Gastroesophageal sphincter (tissue), 4 donors: ENCODE measurements at regions not wholly inside any gene's neighbourhood (a gene's known extent, or its start where the extent isn't known, plus 50 kb on each side); places are given as distances from the start of the nearest gene placed in this dataset.

Experiments used
- ATAC-seq: fragments of 150-250 bp; one replicate; pipeline ENCODE4 v1.9.1; 2016; ENCODE audit warnings: mild to moderate bottlenecking, moderate library complexity
- H3K27ac ChIP-seq, 4 donors: fragments of 200-600 bp; sonication (generic) in 3 of 4; 1 replicate in 3 of 4; 2 replicates in 1 of 4; pipeline ENCODE4 v1.5.1; 2016 to 2019
- H3K27me3 ChIP-seq: fragments of 200-600 bp; sonication (generic); one replicate; pipeline ENCODE4 v1.5.1; 2019
- H3K36me3 ChIP-seq, 2 donors: fragments of 200-600 bp; sonication (generic); one replicate each; pipeline ENCODE4 v1.5.1; 2019; ENCODE audit warnings: control low read depth in 1 of 2
- H3K4me1 ChIP-seq, 3 donors: fragments of 200-600 bp; sonication (generic); 1 replicate in 2 of 3; 2 replicates in 1 of 3; pipeline ENCODE4 v1.5.1; 2016 to 2019; ENCODE audit warnings: control low read depth in 2 of 3
- H3K4me3 ChIP-seq, 2 donors: fragments of 200-600 bp; sonication (generic); one replicate each; pipeline ENCODE4 v1.5.1; 2019; ENCODE audit warnings: mild to moderate bottlenecking in 1 of 2, moderate library complexity in 1 of 2
- H3K9me3 ChIP-seq, 3 donors: fragments of 200-600 bp; sonication (generic); one replicate each; pipeline ENCODE4 v1.5.1; 2017 to 2019; ENCODE audit warnings: control low read depth in 2 of 3
- EP300 ChIP-seq: sonication (generic); formaldehyde crosslinking; IDR thresholded peaks from one replicate; pipeline ENCODE4 v1.6.1; 2017; ENCODE audit warnings: antibody characterized with exemption, mild to moderate bottlenecking
- POLR2A ChIP-seq, 2 donors: fragments of 450-650 bp; IDR thresholded peaks; one replicate each; pipeline ENCODE4 v1.6.1; 2017; ENCODE audit warnings: antibody characterized with exemption in 2 of 2, mild to moderate bottlenecking in 2 of 2, moderate library complexity in 1 of 2
- POLR2AphosphoS5 ChIP-seq: sonication (generic); formaldehyde crosslinking; IDR thresholded peaks from one replicate; pipeline ENCODE4 v1.6.1; 2017; ENCODE audit warnings: antibody characterized with exemption
- WGBS, 2 donors: methylation state at CpG; one replicate each; pipeline ENCODE4 v1.1.5; 2018; ENCODE audit warnings: low coverage in 1 of 2; 5-methylcytosine and 5-hydroxymethylcytosine counted together
- TF ChIP-seq, protein P1 (sequence below), 4 experiments: fragments of 200-600 bp in 2 of 4; fragments of 450-650 bp in 2 of 4; sonication (generic) in 1 of 4; IDR thresholded peaks; one replicate each; pipeline ENCODE4 v1.5.1; 2017 to 2019; ENCODE audit warnings: antibody characterized with exemption in 4 of 4, mild to moderate bottlenecking in 2 of 4, moderate library complexity in 2 of 4

DNA sequence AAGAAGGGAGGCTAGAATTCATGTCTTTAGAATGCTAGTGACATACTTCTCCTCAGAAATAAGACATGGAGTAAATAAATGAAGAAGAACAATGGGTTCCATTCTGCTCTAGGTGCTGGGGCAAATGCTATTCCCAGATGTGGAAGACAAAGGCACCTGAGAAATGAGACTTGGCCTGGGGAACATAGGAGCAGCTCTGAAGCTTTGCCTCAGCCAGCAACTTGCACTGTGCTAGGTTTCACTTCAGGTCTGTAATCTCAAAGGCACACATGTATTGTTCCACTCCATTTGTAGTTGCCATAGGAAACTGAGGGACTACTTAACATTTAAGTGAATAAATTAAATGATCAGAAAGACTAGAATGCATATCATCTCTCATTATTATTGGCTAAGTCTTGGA lies 538.9 kb upstream of the REG3G start:
- Histone ChIP-seq H3K36me3 (no peaks in the 10 kb centered on the region), H3K4me1 (no peaks in the 10 kb centered on the region), H3K4me3 (no peak overlapping the region), H3K27me3 (no peaks in the 10 kb centered on the region), H3K27ac (no peak overlapping the region), H3K9me3 (no peaks in the 10 kb centered on the region)
- TF ChIP-seq, protein P1, sequence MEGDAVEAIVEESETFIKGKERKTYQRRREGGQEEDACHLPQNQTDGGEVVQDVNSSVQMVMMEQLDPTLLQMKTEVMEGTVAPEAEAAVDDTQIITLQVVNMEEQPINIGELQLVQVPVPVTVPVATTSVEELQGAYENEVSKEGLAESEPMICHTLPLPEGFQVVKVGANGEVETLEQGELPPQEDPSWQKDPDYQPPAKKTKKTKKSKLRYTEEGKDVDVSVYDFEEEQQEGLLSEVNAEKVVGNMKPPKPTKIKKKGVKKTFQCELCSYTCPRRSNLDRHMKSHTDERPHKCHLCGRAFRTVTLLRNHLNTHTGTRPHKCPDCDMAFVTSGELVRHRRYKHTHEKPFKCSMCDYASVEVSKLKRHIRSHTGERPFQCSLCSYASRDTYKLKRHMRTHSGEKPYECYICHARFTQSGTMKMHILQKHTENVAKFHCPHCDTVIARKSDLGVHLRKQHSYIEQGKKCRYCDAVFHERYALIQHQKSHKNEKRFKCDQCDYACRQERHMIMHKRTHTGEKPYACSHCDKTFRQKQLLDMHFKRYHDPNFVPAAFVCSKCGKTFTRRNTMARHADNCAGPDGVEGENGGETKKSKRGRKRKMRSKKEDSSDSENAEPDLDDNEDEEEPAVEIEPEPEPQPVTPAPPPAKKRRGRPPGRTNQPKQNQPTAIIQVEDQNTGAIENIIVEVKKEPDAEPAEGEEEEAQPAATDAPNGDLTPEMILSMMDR (IDR thresholded peaks at IDR 0.05) = no peak
- TF ChIP-seq POLR2A (IDR thresholded peaks at IDR 0.05) (no peak), POLR2AphosphoS5 (no peak), EP300 (no peak)
- no peak for ATAC-seq

DNA sequence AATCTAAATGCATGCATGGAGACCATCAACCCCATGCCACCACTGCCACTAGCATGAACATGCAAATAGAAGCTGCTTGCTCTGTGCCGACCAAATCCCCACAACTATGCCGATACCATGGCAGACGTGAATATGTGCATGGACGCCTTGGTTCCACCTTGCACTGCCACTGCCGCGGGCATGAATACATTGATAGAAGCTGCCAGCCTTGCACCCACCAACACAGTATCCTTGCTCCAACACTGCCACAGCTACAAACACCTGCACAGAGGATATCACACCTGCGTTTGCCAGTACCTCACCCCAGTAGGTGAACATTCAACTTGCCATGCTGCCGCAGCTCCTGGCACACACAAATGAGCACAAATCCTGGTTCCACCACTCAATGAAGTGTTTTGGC lies 527.4 kb upstream of the REG3G start:
- no peak for ATAC-seq
- WGBS, 2 donors = 86% methylated on average over 5 of the region's 8 CpGs; no CpG with 5 or more reads in 1 of the 2 donors
- no peak for TF ChIP-seq POLR2AphosphoS5
- TF ChIP-seq, protein P1 (IDR thresholded peaks at IDR 0.05) = no peak
- TF ChIP-seq POLR2A (IDR thresholded peaks at IDR 0.05) = no peak
- no peak for TF ChIP-seq EP300

DNA sequence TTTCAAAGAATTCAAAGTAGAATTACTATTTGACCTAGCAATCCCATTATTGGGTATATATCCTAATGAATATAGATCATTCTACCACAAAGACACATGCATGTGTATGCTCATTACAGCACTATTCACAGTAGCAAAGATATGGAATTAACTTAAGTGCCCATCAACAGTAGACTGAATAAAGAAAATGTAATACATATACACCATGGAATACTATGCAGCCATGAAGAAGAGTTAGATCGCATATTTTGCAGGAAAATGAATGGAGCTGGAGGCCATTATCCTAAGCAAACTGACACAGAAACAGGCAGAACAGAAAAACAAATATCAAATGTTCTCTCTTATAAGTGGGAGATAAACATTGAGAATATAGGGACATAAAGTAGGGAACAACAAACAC lies 519.2 kb upstream of the REG3G start:
- Histone ChIP-seq H3K9me3 (peaks cover 0 to 7% (median 0%) of the 10 kb centered on the region in 3 donors), H3K4me1 (no peaks in the 10 kb centered on the region), H3K27me3 (no peaks in the 10 kb centered on the region), H3K27ac (no peak overlapping the region), H3K36me3 (no peaks in the 10 kb centered on the region), H3K4me3 (no peak overlapping the region)
- TF ChIP-seq POLR2AphosphoS5 (no peak), EP300 (no peak), POLR2A (IDR thresholded peaks at IDR 0.05) (no peak)
- TF ChIP-seq, protein P1 (IDR thresholded peaks at IDR 0.05) = no peak
- WGBS, 2 donors = 100% methylated on average over 1 of the region's 1 CpG; no CpG with 5 or more reads in 1 of the 2 donors
- no peak for ATAC-seq

More for the DNA sequence above, 527.4 kb upstream of the REG3G start:
- Histone ChIP-seq H3K9me3 (no peaks in the 10 kb centered on the region), H3K4me3 (no peak overlapping the region), H3K27ac (no peak overlapping the region), H3K4me1 (no peaks in the 10 kb centered on the region), H3K27me3 (no peaks in the 10 kb centered on the region), H3K36me3 (no peaks in the 10 kb centered on the region)

DNA sequence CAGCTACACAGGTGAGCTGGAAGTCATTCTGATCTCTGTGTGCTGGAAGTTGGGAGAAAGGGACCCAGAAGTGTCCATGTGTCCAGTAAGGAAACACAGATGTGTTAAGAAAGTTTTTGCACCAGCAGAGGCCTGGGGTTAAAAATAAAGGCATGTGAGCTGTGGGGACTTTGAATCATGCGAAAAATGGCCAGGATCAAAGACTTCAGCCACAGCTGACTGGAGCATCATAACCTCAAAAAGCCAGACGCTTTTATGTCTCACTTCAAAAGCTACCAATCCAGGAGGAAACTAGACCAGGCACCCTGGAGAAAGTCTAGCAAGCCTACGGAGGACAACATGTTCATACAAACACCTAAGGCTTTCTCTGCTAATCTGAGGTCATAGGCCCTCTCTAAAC lies 503.6 kb upstream of the REG3G start:
- Histone ChIP-seq H3K9me3 (no peaks in the 10 kb centered on the region), H3K4me3 (no peak overlapping the region), H3K36me3 (no peaks in the 10 kb centered on the region), H3K4me1 (no peaks in the 10 kb centered on the region), H3K27ac (no peak overlapping the region), H3K27me3 (no peaks in the 10 kb centered on the region)
- no peak for TF ChIP-seq POLR2AphosphoS5
- TF ChIP-seq EP300 = no peak
- TF ChIP-seq, protein P1 (IDR thresholded peaks at IDR 0.05) = no peak
- no peak for TF ChIP-seq POLR2A (IDR thresholded peaks at IDR 0.05)
- ATAC-seq = no peak
- WGBS, 2 donors = 84 to 100% methylated on average over 1 to 3 of the region's 3 CpGs

DNA sequence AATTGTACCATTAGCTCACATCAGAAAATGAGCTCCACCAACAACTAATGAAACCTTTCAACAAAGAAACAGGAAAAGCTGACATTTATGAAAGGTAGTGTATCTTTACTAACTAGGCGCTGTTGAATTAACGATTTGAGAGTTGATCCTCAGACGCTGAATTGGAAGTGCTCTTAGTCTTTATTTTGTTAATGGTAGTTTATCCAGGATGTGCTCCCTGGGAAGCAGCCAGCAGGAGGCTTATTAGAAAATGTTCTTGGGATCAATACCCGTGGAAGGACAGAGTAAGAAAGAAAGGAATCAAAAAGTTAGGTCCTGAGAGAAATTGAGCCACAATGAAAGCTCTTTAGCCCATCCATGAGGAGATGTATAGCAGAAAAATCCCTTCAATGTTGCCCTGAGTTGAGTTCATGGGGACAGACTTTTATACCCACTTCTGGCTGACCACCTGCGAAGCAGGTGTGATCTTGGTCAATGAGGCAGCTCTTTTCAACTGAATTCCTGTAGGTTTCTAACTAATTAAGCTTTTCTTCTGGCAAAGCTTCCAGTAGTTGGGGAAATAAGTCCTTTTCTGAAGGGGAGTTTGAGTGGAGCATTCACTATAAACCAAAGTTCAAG lies 492.6 kb upstream of the REG3G start:
- Histone ChIP-seq H3K36me3 (no peaks in the 10 kb centered on the region), H3K27ac (no peak overlapping the region), H3K27me3 (no peaks in the 10 kb centered on the region), H3K9me3 (no peaks in the 10 kb centered on the region), H3K4me3 (no peak overlapping the region), H3K4me1 (no peaks in the 10 kb centered on the region)
- 47 to 57% methylated on average over 5 of the region's 5 CpGs for WGBS, 2 donors
- TF ChIP-seq POLR2A (IDR thresholded peaks at IDR 0.05) = no peak
- TF ChIP-seq, protein P1 (IDR thresholded peaks at IDR 0.05) = no peak
- no peak for TF ChIP-seq POLR2AphosphoS5
- TF ChIP-seq EP300 = no peak
- no peak for ATAC-seq
